Keratinocyte (primary cell): ENCODE measurements at regions not wholly inside any gene's neighbourhood (a gene's known extent, or its start where the extent isn't known, plus 50 kb on each side); places are given as distances from the start of the nearest gene placed in this dataset.

Experiments used
- DNase-seq: peaks from one replicate; pipeline ENCODE4 v3.0.0-alpha.2; 2011; ENCODE audit warnings: low read depth, missing footprints, low spot score
- FAIRE-seq: peaks from 2 replicates; lab custom pipeline; 2011; peaks lifted over from hg19 to GRCh38; lab: Jason Lieb, UNC
- H2AFZ ChIP-seq: 2 replicates; pipeline ENCODE4 v1.6.0; 2012; ENCODE audit warnings: low read length, control low read depth, inconsistent platforms; ENCODE audit not compliant: control insufficient read depth
- H3K27ac ChIP-seq: 2 replicates; pipeline ENCODE4 v1.5.1; 2011; ENCODE audit warnings: low read length; ENCODE audit not compliant: control insufficient read depth, insufficient read depth
- H3K27me3 ChIP-seq: 3 replicates; pipeline ENCODE4 v1.6.0; 2011; ENCODE audit warnings: low read length; ENCODE audit not compliant: control insufficient read depth, insufficient read depth; ENCODE audit errors: extremely low read depth
- H3K36me3 ChIP-seq, 2 experiments: 2 replicates in 1 of 2; 3 replicates in 1 of 2; pipeline ENCODE4 v1.5.1; 2011; ENCODE audit warnings: low read length in 2 of 2, mild to moderate bottlenecking in 1 of 2; ENCODE audit not compliant: control insufficient read depth in 2 of 2, insufficient read depth in 2 of 2; ENCODE audit errors: extremely low read depth in 1 of 2
- H3K4me1 ChIP-seq: 3 replicates; pipeline ENCODE4 v1.5.1; 2011; ENCODE audit warnings: low read length; ENCODE audit not compliant: control insufficient read depth, insufficient read depth; ENCODE audit errors: extremely low read depth
- H3K4me2 ChIP-seq: 3 replicates; pipeline ENCODE4 v1.6.0; 2011; ENCODE audit warnings: low read depth, low read length; ENCODE audit not compliant: control insufficient read depth, insufficient read depth; ENCODE audit errors: extremely low read depth
- H3K4me3 ChIP-seq, 3 experiments: fragments of 200-600 bp in 1 of 3; sonication (generic) in 1 of 3; 2 replicates in 2 of 3; 3 replicates in 1 of 3; pipeline ENCODE4 v1.5.1; 2011 to 2016; ENCODE audit warnings: low read length in 3 of 3, mild to moderate bottlenecking in 3 of 3, control low read depth in 2 of 3, inconsistent platforms in 1 of 3, low read depth in 1 of 3, mixed read lengths in 1 of 3, mixed run types in 1 of 3, moderate library complexity in 1 of 3; ENCODE audit not compliant: control insufficient read depth in 2 of 3, insufficient read depth in 2 of 3; ENCODE audit errors: extremely low read depth in 1 of 3
- H3K79me2 ChIP-seq: 2 replicates; pipeline ENCODE4 v1.6.0; 2012; ENCODE audit warnings: low read length; ENCODE audit not compliant: control insufficient read depth, insufficient read depth
- H3K9ac ChIP-seq: 3 replicates; pipeline ENCODE4 v1.6.0; 2011; ENCODE audit warnings: low read length; ENCODE audit not compliant: control insufficient read depth, insufficient read depth; ENCODE audit errors: extremely low read depth
- H3K9me1 ChIP-seq: 3 replicates; pipeline ENCODE4 v1.6.0; 2011; ENCODE audit warnings: low read length; ENCODE audit not compliant: control insufficient read depth, insufficient read depth; ENCODE audit errors: extremely low read depth
- H3K9me3 ChIP-seq: 2 replicates; pipeline ENCODE4 v1.5.1; 2012; ENCODE audit warnings: low read depth, low read length; ENCODE audit not compliant: control insufficient read depth
- H4K20me1 ChIP-seq: 3 replicates; pipeline ENCODE4 v1.6.0; 2011; ENCODE audit warnings: low read length; ENCODE audit not compliant: control insufficient read depth, insufficient read depth; ENCODE audit errors: extremely low read depth
- CTCF ChIP-seq, 3 experiments: IDR thresholded peaks in 1 of 3; conservative IDR thresholded peaks in 1 of 3; optimal IDR thresholded peaks in 1 of 3; 2 replicates in 2 of 3; 3 replicates in 1 of 3; pipeline versions ENCODE3 to v1.5.1; 2011; ENCODE audit warnings: low read length in 3 of 3, mild to moderate bottlenecking in 3 of 3, moderate library complexity in 2 of 3, control low read depth in 1 of 3, inconsistent platforms in 1 of 3; ENCODE audit not compliant: insufficient read depth in 2 of 3; ENCODE audit errors: extremely low read depth in 1 of 3
- EZH2 ChIP-seq: IDR thresholded peaks from one replicate; pipeline ENCODE4 v1.6.1; 2012; ENCODE audit warnings: inconsistent platforms, mild to moderate bottlenecking, low read length, moderate library complexity
- dilution Hi-C: fragments of 300-500 bp; cut with MboI; formaldehyde crosslinking; loops from one replicate; pipeline ENCODE4 v1.7.0; 2020; ENCODE audit warnings: low sequenced_read_pairs; ENCODE audit not compliant: extremely low pct_ligation_motif_present

GRCh38 chr4:108560616-108561015 lies 59.8 kb upstream of the RPL34 start:
- no peak overlapping the region for H3K4me3 ChIP-seq
- no peaks in the 10 kb centered on the region for H3K36me3 ChIP-seq
- no peaks in the 10 kb centered on the region for H3K9me3 ChIP-seq
- no peaks in the 10 kb centered on the region for H3K4me1 ChIP-seq
- H3K27ac ChIP-seq, result no peak overlapping the region
- FAIRE-seq (no peak), DNase-seq (no peak)
- dilution Hi-C loops, result no loop called here
- no peak overlapping the region for H3K9ac ChIP-seq
- H3K79me2 ChIP-seq, result no peaks in the 10 kb centered on the region
- no peaks in the 10 kb centered on the region for H4K20me1 ChIP-seq
- no peak for TF ChIP-seq CTCF (optimal IDR thresholded peaks at IDR 0.05 in 1 of 3, IDR thresholded peaks at IDR 0.05 in 1 of 3, conservative IDR thresholded peaks at IDR 0.05 in 1 of 3; ENCODE audit: extremely low read depth in 1 of 3, insufficient read depth in 2 of 3, low read length in 3 of 3)
- no peak for TF ChIP-seq EZH2
- no peak overlapping the region for H2AFZ ChIP-seq
- H3K9me1 ChIP-seq, result no peaks in the 10 kb centered on the region
- no peaks in the 10 kb centered on the region for H3K27me3 ChIP-seq
- H3K4me2 ChIP-seq, result no peak overlapping the region

GRCh38 chr4:108559911-108560310 lies 60.5 kb upstream of the RPL34 start:
- no peak overlapping the region for H3K4me2 ChIP-seq
- no peak overlapping the region for H2AFZ ChIP-seq
- H3K27me3 ChIP-seq, result no peaks in the 10 kb centered on the region
- H3K27ac ChIP-seq, result no peak overlapping the region
- no peak overlapping the region for H3K4me3 ChIP-seq
- no peaks in the 10 kb centered on the region for H3K9me1 ChIP-seq
- no peaks in the 10 kb centered on the region for H3K79me2 ChIP-seq
- dilution Hi-C loops, result no loop called here
- no peak for DNase-seq
- H3K9ac ChIP-seq, result no peak overlapping the region
- no peaks in the 10 kb centered on the region for H3K4me1 ChIP-seq
- no peaks in the 10 kb centered on the region for H3K36me3 ChIP-seq
- no peaks in the 10 kb centered on the region for H3K9me3 ChIP-seq
- no peak for FAIRE-seq
- no peaks in the 10 kb centered on the region for H4K20me1 ChIP-seq
- TF ChIP-seq CTCF (optimal IDR thresholded peaks at IDR 0.05 in 1 of 3, IDR thresholded peaks at IDR 0.05 in 1 of 3, conservative IDR thresholded peaks at IDR 0.05 in 1 of 3; ENCODE audit: extremely low read depth in 1 of 3, insufficient read depth in 2 of 3, low read length in 3 of 3) (no peak), EZH2 (no peak)
